ENCODE measurements at regions not wholly inside any gene's neighbourhood (a gene's known extent, or its start where the extent isn't known, plus 50 kb on each side); places are given as distances from the start of the nearest gene placed in this dataset.

GRCh38 chr16:54361246-54361645 is 74.7 kb upstream of the IRX3 start:
- ATAC-seq, result no peak
- WGBS, 2 donors, result 29 to 30% methylated on average over 1 of the region's 1 CpG
- no peak overlapping the region for H3K4me3 ChIP-seq

DNA sequence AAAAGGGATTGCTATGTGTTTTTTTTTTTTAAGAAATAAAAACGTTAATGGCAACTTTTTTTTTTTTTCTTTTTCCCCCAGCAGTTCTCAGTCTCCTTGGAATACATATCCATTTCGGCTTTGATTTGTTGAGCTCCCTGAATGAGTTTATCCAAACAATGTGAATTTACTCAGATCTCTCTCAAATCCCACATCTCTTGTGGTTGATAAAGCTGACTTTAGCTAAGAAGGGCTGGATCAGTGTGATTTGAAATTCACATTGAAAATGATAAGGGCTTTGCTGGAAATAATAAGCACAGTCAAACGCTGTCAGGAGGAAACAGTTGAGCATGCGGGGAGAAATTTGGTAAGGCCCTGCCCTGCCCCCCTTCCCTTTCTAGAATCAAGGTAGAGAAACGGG is 74.1 kb upstream of the IRX3 start:
- FAIRE-seq (no peak), ATAC-seq (no peak), DNase-seq (no peak)
- Histone ChIP-seq H3K4me1 (no peaks in the 10 kb centered on the region), H3K27me3 (peaks cover 0 to 9% (median 0%) of the 10 kb centered on the region in 4 donors), H3K27ac (no peak overlapping the region), H3K36me3 (no peaks in the 10 kb centered on the region), H3K9me3 (no peaks in the 10 kb centered on the region), H3K4me3 (no peak overlapping the region)
- no peak for TF ChIP-seq CTCF (IDR thresholded peaks at IDR 0.05)
- WGBS, 2 donors, result 31 to 39% methylated on average over 5 of the region's 5 CpGs
- intact Hi-C loops (cut with DNase I), result no loop called here

More at GRCh38 chr16:54361246-54361645, 74.7 kb upstream of the IRX3 start:
- DNase-seq, result no peak
- Histone ChIP-seq H3K4me1 (no peaks in the 10 kb centered on the region), H3K36me3 (no peaks in the 10 kb centered on the region), H3K27me3 (peaks cover 0 to 9% (median 0%) of the 10 kb centered on the region in 4 donors), H3K9me3 (no peaks in the 10 kb centered on the region), H3K27ac (no peak overlapping the region)
- FAIRE-seq, result no peak
- intact Hi-C loops (cut with DNase I), result no loop called here
- no peak for TF ChIP-seq CTCF (IDR thresholded peaks at IDR 0.05)

DNA sequence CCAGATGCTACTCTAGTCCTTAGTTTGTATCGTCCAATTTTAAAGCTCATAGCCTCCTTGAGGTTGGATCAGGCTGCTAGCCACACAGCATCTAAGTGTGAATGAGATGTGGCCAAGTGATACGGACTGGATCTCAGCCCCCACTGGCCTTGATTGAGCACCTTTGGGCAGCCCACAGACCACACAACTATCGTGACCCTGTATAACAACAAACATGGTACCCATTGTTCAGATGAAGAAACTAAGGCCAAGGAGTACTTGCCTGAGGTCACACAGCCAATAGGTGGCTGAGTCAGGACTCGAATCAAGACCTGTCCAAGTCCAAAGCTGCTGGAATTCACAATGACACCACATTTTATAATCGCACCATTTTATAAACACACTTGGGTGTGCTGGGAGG is 73.0 kb upstream of the IRX3 start:
- no peaks in the 10 kb centered on the region for H3K4me1 ChIP-seq
- no peak for DNase-seq
- ATAC-seq, result no peak
- WGBS, 2 donors, result 52 to 67% methylated on average over 5 of the region's 5 CpGs
- H3K36me3 ChIP-seq, result no peaks in the 10 kb centered on the region
- no peaks in the 10 kb centered on the region for H3K9me3 ChIP-seq
- H3K4me3 ChIP-seq, result no peak overlapping the region
- no peak for TF ChIP-seq CTCF (IDR thresholded peaks at IDR 0.05)
- no peak overlapping the region for H3K27ac ChIP-seq
- peaks cover 0 to 9% (median 0%) of the 10 kb centered on the region in 4 donors for H3K27me3 ChIP-seq
- no peak for FAIRE-seq
- intact Hi-C loops (cut with DNase I), result loop anchor here in 1 of 3 donors (10.0 kb wide), 1 partner anchor 55 kb away; no protein-coding TSS in a partner anchor

DNA sequence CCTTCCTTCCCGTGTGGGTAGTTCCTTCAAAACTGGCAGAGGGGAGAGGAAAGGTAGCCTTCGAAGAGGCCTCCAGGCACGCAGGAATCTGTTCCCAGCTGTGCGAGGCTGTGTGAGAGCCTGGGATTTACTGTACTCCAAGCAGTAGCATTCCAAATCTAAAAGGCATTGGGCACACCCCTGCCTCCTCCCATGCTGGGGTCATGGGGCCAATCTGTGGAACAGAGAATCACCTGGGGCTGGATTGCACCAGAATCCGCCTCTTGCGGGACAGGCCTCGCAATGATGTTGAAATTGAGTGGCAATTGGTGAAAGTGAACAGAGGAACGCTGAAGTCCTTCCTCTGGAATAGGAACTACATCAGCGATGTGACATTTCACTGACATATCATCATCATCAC is 72.5 kb upstream of the IRX3 start:
- ATAC-seq (no peak), FAIRE-seq (no peak), DNase-seq (no peak)
- intact Hi-C loops (cut with DNase I), result loop anchor here in 1 of 3 donors (10.0 kb wide), 1 partner anchor 56 kb away; no protein-coding TSS in a partner anchor
- TF ChIP-seq CTCF (IDR thresholded peaks at IDR 0.05), result no peak
- Histone ChIP-seq H3K36me3 (no peaks in the 10 kb centered on the region), H3K9me3 (no peaks in the 10 kb centered on the region), H3K4me1 (no peaks in the 10 kb centered on the region), H3K27ac (no peak overlapping the region), H3K4me3 (no peak overlapping the region), H3K27me3 (peaks cover 0 to 7% (median 0%) of the 10 kb centered on the region in 4 donors)
- 79 to 86% methylated on average over 9 of the region's 9 CpGs for WGBS, 2 donors

- no peak for ATAC-seq
- DNase-seq, result no peak
- H3K36me3 ChIP-seq, result no peaks in the 10 kb centered on the region
- intact Hi-C loops (cut with DNase I), result loop anchor here in 1 of 3 donors (10.0 kb wide), 1 partner anchor 58 kb away; no protein-coding TSS in a partner anchor
- H3K4me1 ChIP-seq, result no peaks in the 10 kb centered on the region
- no peaks in the 10 kb centered on the region for H3K9me3 ChIP-seq
- FAIRE-seq, result no peak
- no peak overlapping the region for H3K27ac ChIP-seq
- 41 to 50% methylated on average over 1 of the region's 1 CpG for WGBS, 2 donors
- no peaks in the 10 kb centered on the region for H3K27me3 ChIP-seq
- no peak for TF ChIP-seq CTCF (IDR thresholded peaks at IDR 0.05)
- H3K4me3 ChIP-seq, result no peak overlapping the region
Measured at GRCh38 chr16:54356391-54356790, 69.8 kb upstream of the IRX3 start.
